B cell (primary cell): ENCODE measurements at regions not wholly inside any gene's neighbourhood (a gene's known extent, or its start where the extent isn't known, plus 50 kb on each side); places are given as distances from the start of the nearest gene placed in this dataset.
"Not testable (repeated sequence)": the region's sequence is repeated elsewhere in the genome, so short reads cannot be mapped to it uniquely, and the experiment has no call there.

Experiments
- ATAC-seq: fragments of 200-7000 bp; cut with Tn5 transposase; one replicate; pipeline ENCODE4 v1.10.0; 2021; ENCODE audit warnings: low read depth, mild to moderate bottlenecking, moderate number of reproducible peaks, moderate library complexity
- CTCF ChIA-PET: fragments of 350-600 bp; sonication (Branson Sonifier 250); formaldehyde crosslinking; loops from one replicate; lab custom pipeline; 2021; ENCODE audit warnings: antibody characterized with exemption, inconsistent platforms; lab: Charles Lee
- POLR2A ChIA-PET: fragments of 350-600 bp; sonication (Branson Sonifier 250); formaldehyde crosslinking; loops from one replicate; lab custom pipeline; 2021; ENCODE audit warnings: antibody characterized with exemption; lab: Charles Lee
- DNase-seq: peaks from one replicate; pipeline ENCODE4 v3.0.0; 2013
- H2AFZ ChIP-seq: 2 replicates; pipeline ENCODE4 v1.6.1; 2012; ENCODE audit warnings: mild to moderate bottlenecking, low read depth, low read length; ENCODE audit not compliant: insufficient read depth, poor library complexity, severe bottlenecking
- H3K27ac ChIP-seq, 2 donors: 1 replicate in 1 of 2; 2 replicates in 1 of 2; pipeline ENCODE4 v1.5.1; 2012 to 2013; ENCODE audit warnings: low read length in 2 of 2, mild to moderate bottlenecking in 2 of 2, moderate library complexity in 1 of 2
- H3K27me3 ChIP-seq, 4 experiments: fragments of 200-600 bp in 1 of 4; sonication (generic) in 1 of 4; replicated peaks in 1 of 4; 1 replicate in 2 of 4; 2 replicates in 2 of 4; pipeline versions ENCODE4 v1.6.1 to v1.7.0; 2013 to 2016; ENCODE audit warnings: low read length in 3 of 4, mild to moderate bottlenecking in 2 of 4, mixed read lengths in 1 of 4, moderate library complexity in 1 of 4; ENCODE audit not compliant: insufficient read depth in 4 of 4, control insufficient read depth in 3 of 4; ENCODE audit errors: control extremely low read depth in 1 of 4
- H3K36me3 ChIP-seq, 2 experiments: replicated peaks in 1 of 2; 1 replicate in 1 of 2; 2 replicates in 1 of 2; pipeline versions ENCODE4 v1.6.1 to v1.7.1; 2013; ENCODE audit warnings: low read length in 1 of 2; ENCODE audit not compliant: insufficient read depth in 2 of 2, control insufficient read depth in 1 of 2; ENCODE audit errors: control extremely low read depth in 1 of 2, extremely low read depth in 1 of 2
- H3K4me1 ChIP-seq, 2 donors: fragments of 200-600 bp in 1 of 2; sonication (generic) in 1 of 2; 1 replicate in 1 of 2; 2 replicates in 1 of 2; pipeline versions ENCODE4 v1.5.1 to v1.6.1; 2013 to 2017; ENCODE audit warnings: low read length in 2 of 2; ENCODE audit not compliant: control insufficient read depth in 2 of 2, insufficient read depth in 2 of 2
- H3K4me2 ChIP-seq: replicated peaks from 2 replicates; pipeline ENCODE3; 2012; ENCODE audit warnings: mild to moderate bottlenecking, low read depth, low read length; ENCODE audit not compliant: poor library complexity, severe bottlenecking
- H3K4me3 ChIP-seq, 5 experiments: fragments of 200-600 bp in 1 of 5; sonication (generic) in 1 of 5; 1 replicate in 3 of 5; 2 replicates in 2 of 5; pipeline versions ENCODE4 v1.5.1 to v1.7.0; 2011 to 2016; ENCODE audit warnings: low read length in 4 of 5, mild to moderate bottlenecking in 4 of 5, low read depth in 2 of 5, control low read depth in 1 of 5, moderate library complexity in 1 of 5; ENCODE audit not compliant: insufficient read depth in 1 of 5; ENCODE audit errors: control extremely low read depth in 1 of 5, extremely low read depth in 1 of 5
- H3K79me2 ChIP-seq: fragments of 200-600 bp; sonication (generic); one replicate; pipeline ENCODE4 v1.6.0; 2016; ENCODE audit warnings: low read length; ENCODE audit not compliant: control insufficient read depth, insufficient read depth
- H3K9ac ChIP-seq: fragments of 200-600 bp; sonication (generic); 2 replicates; pipeline ENCODE4 v1.6.1; 2017; ENCODE audit warnings: mild to moderate bottlenecking, low read length, moderate library complexity
- H3K9me3 ChIP-seq, 3 donors: one replicate each; pipeline versions ENCODE4 v1.6.1 to v1.7.1; 2013; ENCODE audit warnings: low read length in 2 of 3; ENCODE audit not compliant: control insufficient read depth in 2 of 3, insufficient read depth in 1 of 3; ENCODE audit errors: control extremely low read depth in 1 of 3
- H4K20me1 ChIP-seq: 2 replicates; pipeline ENCODE4 v1.6.0; 2012; ENCODE audit warnings: mild to moderate bottlenecking, low read length; ENCODE audit not compliant: insufficient read depth, control insufficient read depth, poor library complexity, severe bottlenecking
- H3K27ac Mint-ChIP-seq: one replicate; pipeline ENCODE4 v1.8.0; 2021; ENCODE audit warnings: mixed read lengths
- H3K27me3 Mint-ChIP-seq: one replicate; pipeline ENCODE4 v1.8.0; 2021; ENCODE audit warnings: mixed read lengths
- H3K4me1 Mint-ChIP-seq: one replicate; pipeline ENCODE4 v1.8.0; 2021; ENCODE audit warnings: mixed read lengths
- H3K4me3 Mint-ChIP-seq: one replicate; pipeline ENCODE4 v1.8.0; 2021; ENCODE audit warnings: mixed read lengths
- H3K9me3 Mint-ChIP-seq: one replicate; pipeline ENCODE4 v1.8.0; 2022; ENCODE audit warnings: mixed read lengths; ENCODE audit not compliant: insufficient read depth
- CTCF ChIP-seq: fragments of 200-600 bp; IDR thresholded peaks from one replicate; pipeline ENCODE4 v1.8.0; 2022; ENCODE audit warnings: antibody characterized with exemption, mild to moderate bottlenecking
- EZH2 ChIP-seq: IDR thresholded peaks from 2 replicates; pipeline ENCODE4 v1.6.1; 2012; ENCODE audit warnings: borderline replicate concordance, low read depth, mild to moderate bottlenecking, moderate library complexity, low read length; ENCODE audit not compliant: insufficient read depth, poor library complexity, severe bottlenecking
- WGBS: methylation state at CpG from one replicate; pipeline ENCODE4 v1.1.5; 2013; ENCODE audit warnings: missing lambda C conversion rate; ENCODE audit not compliant: insufficient coverage; 5-methylcytosine and 5-hydroxymethylcytosine counted together
- intact Hi-C: fragments of 100-400 bp; cut with micrococcal nuclease; formaldehyde crosslinking; loops from one replicate; pipeline ENCODE4 v1.10.0; 2022

GRCh38 chr3:28624084-28624483 is 275.5 kb upstream of the AZI2 start:
- no peaks in the 10 kb centered on the region for H3K4me1 Mint-ChIP-seq
- intact Hi-C loops: no loop called here
- ChIA-PET POLR2A (no interaction called here), CTCF (no interaction called here)
- Histone ChIP-seq H4K20me1 (no peaks in the 10 kb centered on the region), H3K4me2 (no peak overlapping the region), H3K79me2 (no peaks in the 10 kb centered on the region), H3K27me3 (no peaks in the 10 kb centered on the region), H3K9me3 (no peaks in the 10 kb centered on the region), H3K27ac (no peak overlapping the region), H3K4me3 (no peak overlapping the region), H3K9ac (no peak overlapping the region), H3K36me3 (no peaks in the 10 kb centered on the region), H3K4me1 (no peaks in the 10 kb centered on the region), H2AFZ (no peak overlapping the region)
- no CpG with 5 or more reads among the region's 3 CpGs for WGBS
- peaks cover 4% of the 10 kb centered on the region for H3K9me3 Mint-ChIP-seq
- no peaks in the 10 kb centered on the region for H3K27me3 Mint-ChIP-seq
- no peak for TF ChIP-seq EZH2
- TF ChIP-seq CTCF: no peak
- no peak overlapping the region for H3K4me3 Mint-ChIP-seq
- no peak for ATAC-seq
- no peak for DNase-seq
- H3K27ac Mint-ChIP-seq: no peak overlapping the region

GRCh38 chr3:28627843-28628242 is 279.2 kb upstream of the AZI2 start:
- DNase-seq, H3K9ac ChIP-seq, H3K9me3 Mint-ChIP-seq, H4K20me1 ChIP-seq, CTCF ChIA-PET, H3K4me3 Mint-ChIP-seq, H3K4me1 ChIP-seq, H3K9me3 ChIP-seq, H3K79me2 ChIP-seq, POLR2A ChIA-PET, H3K27ac ChIP-seq, H3K4me3 ChIP-seq, H3K4me2 ChIP-seq, H3K36me3 ChIP-seq, intact Hi-C loops, H3K27ac Mint-ChIP-seq, H3K27me3 Mint-ChIP-seq, H3K27me3 ChIP-seq, H3K4me1 Mint-ChIP-seq, H2AFZ ChIP-seq, ATAC-seq: not testable (repeated sequence)
- WGBS: no CpG with 5 or more reads among the region's 2 CpGs
